ENCODE measurements at regions not wholly inside any gene's neighbourhood (a gene's known extent, or its start where the extent isn't known, plus 50 kb on each side); places are given as distances from the start of the nearest gene placed in this dataset.

- intact Hi-C loops (cut with DNase I), result no loop called here
- TF ChIP-seq POLR2A (IDR thresholded peaks at IDR 0.05), result no peak
- no peak for TF ChIP-seq CTCF (IDR thresholded peaks at IDR 0.05)
- Histone ChIP-seq H3K4me1 (peaks cover 38% of the 10 kb centered on the region), H3K9me3 (no peaks in the 10 kb centered on the region), H3K36me3 (replicated peaks in 1 of 2; ENCODE audit: insufficient read depth in 1 of 2, low read depth in 2 of 2) (no peaks in the 10 kb centered on the region), H3K27ac (no peak overlapping the region), H3K27me3 (no peaks in the 10 kb centered on the region), H3K4me3 (no peak overlapping the region)
- 88 to 90% methylated on average over 7 of the region's 7 CpGs for WGBS, 2 donors
- no peak for DNase-seq
- no peak for ATAC-seq
These were observed 53.5 kb upstream of the CIBAR2 start for GRCh38 chr16:85165781-85166180.

- Histone ChIP-seq H3K27ac (no peak overlapping the region), H3K4me3 (no peak overlapping the region), H3K36me3 (replicated peaks in 1 of 2; ENCODE audit: insufficient read depth in 1 of 2, low read depth in 2 of 2) (no peaks in the 10 kb centered on the region), H3K9me3 (no peaks in the 10 kb centered on the region), H3K4me1 (peaks cover 40% of the 10 kb centered on the region), H3K27me3 (no peaks in the 10 kb centered on the region)
- TF ChIP-seq POLR2A (IDR thresholded peaks at IDR 0.05) (no peak), CTCF (IDR thresholded peaks at IDR 0.05) (no peak)
- intact Hi-C loops (cut with DNase I), result no loop called here
- DNase-seq (no peak), ATAC-seq (no peak)
- 67 to 83% methylated on average over 2 to 7 of the region's 7 CpGs for WGBS, 2 donors
These were observed 54.0 kb upstream of the CIBAR2 start for GRCh38 chr16:85166281-85166680.

GRCh38 chr16:85166699-85167588, 54.7 kb upstream of the CIBAR2 start:
- Histone ChIP-seq H3K4me3 (no peak overlapping the region), H3K9me3 (no peaks in the 10 kb centered on the region), H3K36me3 (replicated peaks in 1 of 2; ENCODE audit: insufficient read depth in 1 of 2, low read depth in 2 of 2) (no peaks in the 10 kb centered on the region), H3K27me3 (no peaks in the 10 kb centered on the region), H3K4me1 (peaks cover 47% of the 10 kb centered on the region), H3K27ac (peak overlapping the region in 2 of 4 donors; percentile 24 to 45)
- no peak for ATAC-seq
- intact Hi-C loops (cut with DNase I), result no loop called here
- DNase-seq, result peak in 3 of 4 donors; percentile 52 to 67 (median 61)
- TF ChIP-seq POLR2A (IDR thresholded peaks at IDR 0.05), result no peak
- WGBS, 2 donors, result 35 to 38% methylated on average over 22 of the region's 22 CpGs

GRCh38 chr16:85167589-85168537, 55.6 kb upstream of the CIBAR2 start:
- WGBS, 2 donors, result 73% methylated on average over 18 to 22 of the region's 22 CpGs
- DNase-seq (no peak), ATAC-seq (no peak)
- TF ChIP-seq CTCF (IDR thresholded peaks at IDR 0.05), result no peak
- no peak for TF ChIP-seq POLR2A (IDR thresholded peaks at IDR 0.05)
- Histone ChIP-seq H3K36me3 (replicated peaks in 1 of 2; ENCODE audit: insufficient read depth in 1 of 2, low read depth in 2 of 2) (no peaks in the 10 kb centered on the region), H3K27ac (peak overlapping the region in 3 of 4 donors; percentile 24 to 45 (median 32)), H3K4me1 (peaks cover 56% of the 10 kb centered on the region), H3K9me3 (no peaks in the 10 kb centered on the region), H3K4me3 (no peak overlapping the region), H3K27me3 (no peaks in the 10 kb centered on the region)
- intact Hi-C loops (cut with DNase I), result no loop called here

- WGBS, 2 donors, result 15% methylated on average over 22 of the region's 54 CpGs; no CpG with 5 or more reads in 1 of the 2 donors
- H3K4me1 ChIP-seq, result peaks cover 63% of the 10 kb centered on the region
- no peak overlapping the region for H3K4me3 ChIP-seq
- TF ChIP-seq CTCF (IDR thresholded peaks at IDR 0.05), result no peak
- no peak for TF ChIP-seq POLR2A (IDR thresholded peaks at IDR 0.05)
- ATAC-seq (peak; percentile 13), DNase-seq (peak; percentile 47 to 67 (median 55))
- no peaks in the 10 kb centered on the region for H3K9me3 ChIP-seq
- peak overlapping the region in 2 of 4 donors; percentile 3 to 32 for H3K27ac ChIP-seq
- intact Hi-C loops (cut with DNase I), result no loop called here
- no peaks in the 10 kb centered on the region for H3K36me3 ChIP-seq (replicated peaks in 1 of 2; ENCODE audit: insufficient read depth in 1 of 2, low read depth in 2 of 2)
- no peaks in the 10 kb centered on the region for H3K27me3 ChIP-seq
These were observed 56.5 kb upstream of the CIBAR2 start for GRCh38 chr16:85168732-85169256.

Measured in body of pancreas (tissue), 4 donors.